GM12872 (cell line): ENCODE measurements at regions not wholly inside any gene's neighbourhood (a gene's known extent, or its start where the extent isn't known, plus 50 kb on each side); places are given as distances from the start of the nearest gene placed in this dataset.

Experiments
- TF ChIP-seq, protein P1 (sequence below): IDR thresholded peaks from 3 replicates; pipeline ENCODE4 v1.5.1; 2011; ENCODE audit warnings: low read depth, mild to moderate bottlenecking, low read length, moderate library complexity; ENCODE audit not compliant: insufficient read depth

DNA sequence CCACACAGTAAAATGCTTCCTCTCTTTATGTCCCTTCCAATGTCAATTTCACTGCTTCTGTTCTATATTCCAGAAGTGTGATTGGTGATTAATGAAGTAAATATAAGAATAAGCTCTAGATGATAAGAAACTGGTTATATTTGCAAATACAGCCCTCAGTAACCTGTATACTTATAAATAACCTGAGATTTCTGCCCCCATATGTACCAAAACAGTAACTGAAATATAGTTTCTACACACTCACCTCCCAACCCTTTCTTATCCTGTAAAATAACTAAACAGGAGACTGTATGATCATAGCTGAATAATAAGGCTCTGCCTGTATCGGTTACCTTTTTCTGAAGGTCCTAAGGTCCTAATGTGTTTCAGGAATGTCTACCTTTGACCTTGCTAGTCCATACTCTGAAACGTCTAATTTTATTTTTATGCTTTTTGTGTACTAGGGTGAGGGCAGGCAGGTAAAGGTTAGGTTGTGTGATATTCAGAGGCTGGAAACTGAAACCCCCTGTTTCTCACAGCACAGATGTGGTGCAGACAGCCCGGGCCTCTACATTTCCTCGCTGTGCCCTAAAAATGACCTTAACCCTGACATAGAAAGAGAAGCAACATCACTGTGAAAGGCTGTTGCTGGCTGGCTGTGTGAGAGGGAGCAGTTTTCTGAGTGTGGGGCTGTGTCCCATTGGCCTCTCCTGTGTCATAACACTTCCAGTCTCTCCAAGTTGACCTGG lies 378.8 kb downstream of the CENPW start:
- TF ChIP-seq, protein P1, sequence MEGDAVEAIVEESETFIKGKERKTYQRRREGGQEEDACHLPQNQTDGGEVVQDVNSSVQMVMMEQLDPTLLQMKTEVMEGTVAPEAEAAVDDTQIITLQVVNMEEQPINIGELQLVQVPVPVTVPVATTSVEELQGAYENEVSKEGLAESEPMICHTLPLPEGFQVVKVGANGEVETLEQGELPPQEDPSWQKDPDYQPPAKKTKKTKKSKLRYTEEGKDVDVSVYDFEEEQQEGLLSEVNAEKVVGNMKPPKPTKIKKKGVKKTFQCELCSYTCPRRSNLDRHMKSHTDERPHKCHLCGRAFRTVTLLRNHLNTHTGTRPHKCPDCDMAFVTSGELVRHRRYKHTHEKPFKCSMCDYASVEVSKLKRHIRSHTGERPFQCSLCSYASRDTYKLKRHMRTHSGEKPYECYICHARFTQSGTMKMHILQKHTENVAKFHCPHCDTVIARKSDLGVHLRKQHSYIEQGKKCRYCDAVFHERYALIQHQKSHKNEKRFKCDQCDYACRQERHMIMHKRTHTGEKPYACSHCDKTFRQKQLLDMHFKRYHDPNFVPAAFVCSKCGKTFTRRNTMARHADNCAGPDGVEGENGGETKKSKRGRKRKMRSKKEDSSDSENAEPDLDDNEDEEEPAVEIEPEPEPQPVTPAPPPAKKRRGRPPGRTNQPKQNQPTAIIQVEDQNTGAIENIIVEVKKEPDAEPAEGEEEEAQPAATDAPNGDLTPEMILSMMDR, result no peak

DNA sequence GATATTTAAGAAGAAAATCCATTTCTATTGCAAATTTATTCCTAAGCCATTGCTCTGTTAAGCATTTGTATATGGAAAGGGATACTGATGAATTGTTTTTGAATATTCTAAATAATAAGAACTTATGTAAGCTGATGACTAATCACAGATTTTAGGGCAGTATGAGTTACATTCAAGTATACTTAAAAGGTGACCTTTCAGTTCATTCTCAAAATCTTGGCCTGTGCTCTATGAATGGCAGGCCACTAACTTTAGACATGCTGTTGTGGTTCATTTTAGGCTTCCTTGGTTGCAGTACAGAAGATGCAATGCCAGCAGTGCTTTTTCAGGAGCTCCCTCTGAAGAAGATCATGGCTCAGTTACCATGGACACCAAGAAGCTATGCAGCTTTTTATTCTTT lies 380.4 kb downstream of the CENPW start:
- TF ChIP-seq, protein P1, result no peak

DNA sequence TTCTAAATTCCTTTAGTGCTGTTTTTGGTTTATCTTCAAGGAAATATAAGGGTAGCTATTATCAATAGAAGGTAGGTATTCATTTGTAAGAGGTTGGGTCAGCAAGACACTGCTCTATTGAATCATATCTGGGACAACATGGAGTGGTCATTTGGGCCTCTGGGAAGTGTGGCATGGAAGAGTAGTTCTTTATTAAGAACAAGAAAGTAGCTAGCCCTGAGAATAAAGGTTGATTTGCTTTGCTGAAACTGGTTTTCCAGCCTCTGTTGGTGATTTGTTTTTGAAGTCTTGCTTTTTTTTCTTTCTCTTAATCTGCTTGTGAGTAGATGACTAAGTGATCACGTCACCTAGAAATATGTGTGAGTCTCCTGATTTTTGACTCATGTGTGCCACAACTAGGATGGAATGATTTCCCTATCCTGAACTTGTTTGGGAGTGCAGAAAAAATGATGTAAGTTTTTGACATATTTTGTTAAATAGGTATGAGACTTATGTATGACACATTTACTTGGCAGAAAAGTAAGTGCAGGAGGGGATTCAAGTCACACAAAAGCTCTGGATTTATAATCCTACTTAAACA lies 381.8 kb downstream of the CENPW start:
- TF ChIP-seq, protein P1, result no peak

DNA sequence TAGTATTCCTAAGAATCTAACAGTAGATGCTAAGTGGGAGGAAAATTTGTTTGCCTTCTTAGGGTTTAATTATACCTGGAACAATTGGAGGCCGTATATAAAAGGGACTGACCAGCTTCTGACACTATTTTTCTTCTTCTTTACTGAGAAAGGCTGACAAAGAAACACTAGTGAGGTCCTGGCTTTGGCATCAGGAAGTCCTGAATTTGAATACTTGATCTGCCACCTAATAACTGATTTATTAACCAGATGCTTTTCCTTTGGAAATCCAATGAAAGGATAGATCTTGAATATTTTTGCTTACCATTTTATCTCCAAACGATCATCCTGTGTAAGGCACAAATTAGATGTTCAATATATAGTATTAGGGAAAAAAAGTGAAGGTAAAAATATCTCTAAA lies 382.5 kb downstream of the CENPW start:
- TF ChIP-seq, protein P1, result no peak

DNA sequence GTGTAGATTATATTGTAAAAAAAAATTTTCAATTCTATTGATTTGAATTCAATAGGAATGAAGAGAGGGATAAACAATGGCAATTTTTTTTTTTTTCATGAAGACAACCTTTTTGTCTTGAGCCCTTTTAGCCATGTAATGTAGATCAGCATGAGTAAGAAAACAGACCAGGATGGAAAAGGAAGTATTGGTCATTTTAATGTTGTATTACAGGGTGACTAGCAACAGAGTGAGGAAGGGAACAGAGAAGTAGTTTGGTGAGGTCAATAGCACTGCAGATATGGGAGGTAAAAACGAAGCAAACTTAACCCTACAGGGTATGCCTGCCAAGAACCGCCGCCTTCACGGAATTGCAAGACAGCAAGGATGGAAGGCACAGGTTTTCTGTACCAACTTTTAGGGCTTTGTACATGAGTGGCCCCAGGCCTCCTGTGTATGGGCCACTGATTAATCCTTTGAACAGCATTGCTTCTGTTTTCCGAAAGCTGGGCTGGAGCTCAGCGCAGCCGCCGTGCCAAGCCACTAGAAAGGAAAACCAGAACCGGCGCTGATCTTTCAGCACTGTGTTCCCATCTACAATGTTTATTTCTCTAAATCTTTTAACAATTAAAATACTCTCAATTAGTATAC lies 383.7 kb downstream of the CENPW start:
- TF ChIP-seq, protein P1, result no peak

DNA sequence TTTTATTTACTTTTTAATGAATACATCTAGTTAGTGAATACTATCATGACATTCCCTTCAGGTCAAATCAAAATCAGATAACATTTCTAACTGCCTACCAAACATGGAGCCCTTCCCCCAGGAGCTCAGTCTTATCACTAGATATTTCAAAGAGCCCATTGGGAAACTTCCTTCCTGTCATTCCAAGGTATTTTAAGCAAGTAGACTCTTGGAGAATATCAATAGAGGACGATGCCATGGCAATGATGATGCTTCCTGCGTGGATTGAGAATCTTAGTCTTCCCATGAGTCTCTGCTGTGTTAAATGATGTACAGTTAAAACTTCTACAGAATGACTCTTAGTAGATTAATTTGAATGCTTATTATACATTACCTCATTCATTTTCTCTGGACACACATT lies 384.9 kb downstream of the CENPW start:
- TF ChIP-seq, protein P1, result no peak

DNA sequence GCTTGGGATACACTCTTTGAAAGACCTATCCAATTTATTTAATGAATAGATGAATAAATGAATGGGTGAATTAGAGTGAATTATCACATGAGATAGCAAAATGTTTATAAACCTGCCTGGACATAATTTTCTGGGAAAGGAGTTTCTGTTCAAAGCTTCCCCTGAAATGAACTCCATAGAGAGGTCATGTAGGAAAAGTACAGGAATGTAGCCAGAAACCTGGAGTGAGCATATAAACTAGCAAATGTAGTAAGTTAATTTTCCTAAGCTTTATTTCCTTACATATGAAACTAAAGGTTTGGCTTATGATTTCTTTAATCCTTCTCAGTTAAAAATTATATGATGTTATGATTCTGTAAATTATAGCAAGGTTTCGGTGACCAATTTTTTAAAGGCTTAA lies 380.3 kb upstream of the RSPO3 start:
- TF ChIP-seq, protein P1, result no peak
